Progenitor cell of endocrine pancreas (in vitro differentiated cells): ENCODE measurements at regions not wholly inside any gene's neighbourhood (a gene's known extent, or its start where the extent isn't known, plus 50 kb on each side); places are given as distances from the start of the nearest gene placed in this dataset.

Source experiments
- DNase-seq: peaks from one replicate; pipeline ENCODE4 v3.0.0; 2021; ENCODE audit warnings: low spot score; ENCODE audit not compliant: unreplicated experiment
- H3K27ac Mint-ChIP-seq: 2 replicates; pipeline ENCODE4 v1.8.0; 2021; ENCODE audit warnings: mild to moderate bottlenecking, moderate library complexity, mixed read lengths
- H3K27me3 Mint-ChIP-seq: 2 replicates; pipeline ENCODE4 v1.8.0; 2021; ENCODE audit warnings: mixed read lengths
- H3K36me3 Mint-ChIP-seq: 2 replicates; pipeline ENCODE4 v1.8.0; 2022; ENCODE audit warnings: mixed read lengths; ENCODE audit not compliant: insufficient read depth
- H3K4me1 Mint-ChIP-seq: 2 replicates; pipeline ENCODE4 v1.8.0; 2021; ENCODE audit warnings: low read depth, mixed read lengths
- H3K4me3 Mint-ChIP-seq: 2 replicates; pipeline ENCODE4 v1.8.0; 2021; ENCODE audit warnings: low read depth, mild to moderate bottlenecking, moderate library complexity, mixed read lengths
- H3K9me3 Mint-ChIP-seq: 2 replicates; pipeline ENCODE4 v1.8.0; 2021; ENCODE audit warnings: low read depth, mixed read lengths
- TF ChIP-seq, protein P1 (sequence below): fragments of 200-600 bp; sonication (generic); IDR thresholded peaks from one replicate; pipeline ENCODE4 v1.5.0; 2021; ENCODE audit warnings: antibody characterized with exemption, mild to moderate bottlenecking; ENCODE audit not compliant: unreplicated experiment

DNA sequence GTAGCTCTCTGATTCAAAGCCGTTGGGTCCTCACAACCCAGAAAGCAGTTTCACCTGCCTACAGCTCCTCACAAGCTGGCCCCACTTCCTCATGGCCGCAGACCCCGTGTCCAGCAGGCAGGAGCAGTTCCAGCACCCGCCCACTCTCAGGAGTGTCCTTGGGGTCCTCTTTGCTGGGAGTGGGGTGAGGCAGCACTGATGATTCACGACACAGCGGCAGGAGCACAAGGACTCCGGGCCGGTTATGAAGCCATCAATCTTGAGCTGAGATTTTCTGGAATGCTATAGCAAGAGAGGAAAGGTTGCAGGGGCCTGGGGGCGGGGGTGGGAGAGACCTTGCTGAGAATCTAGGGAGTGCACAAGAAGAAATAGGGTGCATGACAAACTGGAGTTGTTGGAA is 311.2 kb downstream of the NXPE2 start:
- Mint-ChIP-seq H3K36me3 (no peaks in the 10 kb centered on the region), H3K27ac (no peak overlapping the region), H3K4me3 (no peak overlapping the region), H3K9me3 (no peaks in the 10 kb centered on the region), H3K27me3 (peaks cover 13% of the 10 kb centered on the region), H3K4me1 (no peaks in the 10 kb centered on the region)
- DNase-seq = no peak
- TF ChIP-seq, protein P1, sequence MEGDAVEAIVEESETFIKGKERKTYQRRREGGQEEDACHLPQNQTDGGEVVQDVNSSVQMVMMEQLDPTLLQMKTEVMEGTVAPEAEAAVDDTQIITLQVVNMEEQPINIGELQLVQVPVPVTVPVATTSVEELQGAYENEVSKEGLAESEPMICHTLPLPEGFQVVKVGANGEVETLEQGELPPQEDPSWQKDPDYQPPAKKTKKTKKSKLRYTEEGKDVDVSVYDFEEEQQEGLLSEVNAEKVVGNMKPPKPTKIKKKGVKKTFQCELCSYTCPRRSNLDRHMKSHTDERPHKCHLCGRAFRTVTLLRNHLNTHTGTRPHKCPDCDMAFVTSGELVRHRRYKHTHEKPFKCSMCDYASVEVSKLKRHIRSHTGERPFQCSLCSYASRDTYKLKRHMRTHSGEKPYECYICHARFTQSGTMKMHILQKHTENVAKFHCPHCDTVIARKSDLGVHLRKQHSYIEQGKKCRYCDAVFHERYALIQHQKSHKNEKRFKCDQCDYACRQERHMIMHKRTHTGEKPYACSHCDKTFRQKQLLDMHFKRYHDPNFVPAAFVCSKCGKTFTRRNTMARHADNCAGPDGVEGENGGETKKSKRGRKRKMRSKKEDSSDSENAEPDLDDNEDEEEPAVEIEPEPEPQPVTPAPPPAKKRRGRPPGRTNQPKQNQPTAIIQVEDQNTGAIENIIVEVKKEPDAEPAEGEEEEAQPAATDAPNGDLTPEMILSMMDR = no peak

DNA sequence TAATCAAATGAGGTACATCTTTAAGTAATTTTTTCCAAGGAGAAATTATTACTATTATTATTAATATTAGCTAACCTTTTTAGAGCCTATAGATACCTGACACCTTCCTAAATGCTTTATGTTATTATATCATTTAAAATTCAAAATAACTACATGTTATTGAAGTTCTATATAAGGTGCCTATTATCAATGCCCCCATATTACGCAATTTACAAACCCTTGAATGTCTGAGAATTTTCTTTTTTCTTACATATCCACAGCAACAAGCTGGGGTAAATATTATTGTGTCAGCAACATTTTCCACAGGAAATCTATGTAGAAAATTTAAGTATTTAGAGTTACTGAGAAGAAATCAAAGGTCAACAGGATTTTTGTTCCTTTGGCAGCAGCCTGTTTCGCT is 327.3 kb downstream of the NXPE2 start:
- TF ChIP-seq, protein P1 = no peak
- Mint-ChIP-seq H3K9me3 (peaks cover 11% of the 10 kb centered on the region), H3K4me3 (no peak overlapping the region), H3K27me3 (peaks cover 2% of the 10 kb centered on the region), H3K27ac (no peak overlapping the region), H3K36me3 (no peaks in the 10 kb centered on the region), H3K4me1 (no peaks in the 10 kb centered on the region)
- no peak for DNase-seq

DNA sequence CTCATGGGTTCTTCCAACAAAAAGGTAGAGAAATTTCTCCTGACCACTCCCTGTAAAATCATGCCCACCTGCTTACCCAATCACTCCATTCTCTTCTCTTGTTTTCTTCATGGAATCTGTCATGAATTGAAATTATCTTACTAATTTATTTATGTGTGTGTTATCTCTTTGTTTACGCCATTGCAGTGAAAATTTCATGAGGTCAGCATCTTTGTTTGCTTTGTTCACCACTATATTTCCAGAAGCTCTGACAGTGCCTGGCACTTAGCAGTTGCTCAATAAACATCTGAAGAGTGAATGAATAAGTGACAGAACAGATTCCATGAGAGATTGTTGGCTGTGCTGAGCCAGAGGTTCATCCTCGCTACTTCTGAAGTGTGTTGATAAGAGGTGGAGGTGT is 329.5 kb downstream of the NXPE2 start:
- H3K4me1 Mint-ChIP-seq = no peaks in the 10 kb centered on the region
- TF ChIP-seq, protein P1 = no peak
- H3K4me3 Mint-ChIP-seq = no peak overlapping the region
- H3K27me3 Mint-ChIP-seq = peaks cover 5% of the 10 kb centered on the region
- no peak for DNase-seq
- H3K27ac Mint-ChIP-seq = no peak overlapping the region
- peaks cover 11% of the 10 kb centered on the region for H3K9me3 Mint-ChIP-seq
- H3K36me3 Mint-ChIP-seq = no peaks in the 10 kb centered on the region

DNA sequence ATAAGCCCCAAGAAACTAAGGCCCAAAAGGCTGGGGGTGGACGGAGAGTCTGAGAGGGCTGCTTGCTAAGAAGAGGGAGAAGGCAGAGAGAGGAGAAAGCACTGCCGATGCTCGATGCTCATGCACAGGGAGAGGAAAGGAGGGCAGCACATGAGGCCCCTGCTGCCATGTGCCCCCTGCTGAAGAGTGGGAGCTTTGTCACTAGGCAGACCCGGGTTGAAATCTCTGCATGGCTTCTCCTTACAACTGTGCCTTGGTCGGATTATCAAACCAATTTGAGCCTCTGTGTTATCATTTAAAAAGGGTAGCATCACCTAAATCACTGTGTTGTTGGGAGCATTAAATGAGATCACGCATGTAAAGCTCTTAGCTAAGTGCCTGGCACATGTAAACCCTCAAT is 330.5 kb downstream of the NXPE2 start:
- no peak overlapping the region for H3K27ac Mint-ChIP-seq
- no peak overlapping the region for H3K4me3 Mint-ChIP-seq
- H3K4me1 Mint-ChIP-seq = no peaks in the 10 kb centered on the region
- TF ChIP-seq, protein P1 = no peak
- DNase-seq = no peak
- H3K9me3 Mint-ChIP-seq = peaks cover 9% of the 10 kb centered on the region
- H3K27me3 Mint-ChIP-seq = peaks cover 5% of the 10 kb centered on the region
- H3K36me3 Mint-ChIP-seq = no peaks in the 10 kb centered on the region

DNA sequence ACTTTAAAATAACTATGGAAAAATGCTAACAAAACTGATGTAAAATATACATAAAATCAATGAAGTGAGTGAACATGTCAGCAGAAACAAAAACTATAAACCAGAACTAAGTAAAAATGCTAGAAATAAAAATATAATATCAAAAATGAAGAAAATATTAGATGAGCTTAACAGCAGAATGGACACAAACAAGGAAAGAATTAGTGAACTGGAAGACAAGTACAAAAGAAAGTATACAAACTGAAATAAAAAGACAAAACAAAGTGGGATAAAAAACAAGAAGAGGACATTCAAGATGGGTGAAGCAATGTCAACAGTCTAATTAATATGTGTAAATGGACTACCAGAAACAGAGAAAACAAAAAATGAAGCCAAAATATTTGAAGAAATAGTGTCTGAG is 339.2 kb downstream of the NXPE2 start:
- Mint-ChIP-seq H3K9me3 (peaks cover 41% of the 10 kb centered on the region), H3K27ac (no peak overlapping the region), H3K27me3 (no peaks in the 10 kb centered on the region), H3K4me3 (no peak overlapping the region), H3K4me1 (no peaks in the 10 kb centered on the region), H3K36me3 (peaks cover 3% of the 10 kb centered on the region)
- TF ChIP-seq, protein P1 = no peak
- DNase-seq = no peak
